ENCODE measurements at regions not wholly inside any gene's neighbourhood (a gene's known extent, or its start where the extent isn't known, plus 50 kb on each side); places are given as distances from the start of the nearest gene placed in this dataset.

GRCh38 chr16:73253922-73254480 lies 206.1 kb upstream of the ZFHX3 start:
- intact Hi-C loops (cut with DNase I): no loop called here
- DNase-seq (ENCODE audit: low spot score): no peak
- ATAC-seq: no peak

GRCh38 chr16:73252446-73252845 lies 204.5 kb upstream of the ZFHX3 start:
- intact Hi-C loops (cut with DNase I): no loop called here
- ATAC-seq (no peak), DNase-seq (ENCODE audit: low spot score) (no peak)

GRCh38 chr16:73251608-73252007 lies 203.7 kb upstream of the ZFHX3 start:
- intact Hi-C loops (cut with DNase I): no loop called here
- no peak for ATAC-seq

GRCh38 chr16:73248316-73248715 lies 200.4 kb upstream of the ZFHX3 start:
- DNase-seq (ENCODE audit: low spot score): no peak
- intact Hi-C loops (cut with DNase I): no loop called here
- ATAC-seq: no peak

More at GRCh38 chr16:73251608-73252007, 203.7 kb upstream of the ZFHX3 start:
- DNase-seq (ENCODE audit: low spot score): no peak

GRCh38 chr16:73240920-73241319 lies 193.0 kb upstream of the ZFHX3 start:
- intact Hi-C loops (cut with DNase I): no loop called here
- DNase-seq (ENCODE audit: low spot score): no peak
- ATAC-seq: no peak

- DNase-seq (ENCODE audit: low spot score) (no peak), ATAC-seq (no peak)
- intact Hi-C loops (cut with DNase I): no loop called here
Observed at GRCh38 chr16:73237601-73238000, 189.7 kb upstream of the ZFHX3 start.

GRCh38 chr16:73234496-73234895 lies 186.6 kb upstream of the ZFHX3 start:
- ATAC-seq: no peak
- no peak for DNase-seq (ENCODE audit: low spot score)
- intact Hi-C loops (cut with DNase I): no loop called here

- DNase-seq (ENCODE audit: low spot score): no peak
- ATAC-seq: no peak
- intact Hi-C loops (cut with DNase I): no loop called here
Observed at GRCh38 chr16:73233846-73234424, 186.0 kb upstream of the ZFHX3 start.

- intact Hi-C loops (cut with DNase I): no loop called here
- no peak for ATAC-seq
- no peak for DNase-seq (ENCODE audit: low spot score)
Observed at GRCh38 chr16:73233329-73233765, 185.4 kb upstream of the ZFHX3 start.

GRCh38 chr16:73232555-73233328 lies 184.8 kb upstream of the ZFHX3 start:
- intact Hi-C loops (cut with DNase I): no loop called here
- DNase-seq (ENCODE audit: low spot score) (no peak), ATAC-seq (peak; percentile 61)

- DNase-seq (ENCODE audit: low spot score) (no peak), ATAC-seq (no peak)
- intact Hi-C loops (cut with DNase I): no loop called here
Observed at GRCh38 chr16:73231944-73232554, 184.1 kb upstream of the ZFHX3 start.

- ATAC-seq: no peak
Observed at GRCh38 chr16:73231379-73231778, 183.5 kb upstream of the ZFHX3 start.

GRCh38 chr16:73230651-73231050 lies 182.7 kb upstream of the ZFHX3 start:
- no peak for ATAC-seq

More at GRCh38 chr16:73231379-73231778, 183.5 kb upstream of the ZFHX3 start:
- intact Hi-C loops (cut with DNase I): no loop called here
- no peak for DNase-seq (ENCODE audit: low spot score)

GRCh38 chr16:73228649-73229048 lies 180.7 kb upstream of the ZFHX3 start:
- intact Hi-C loops (cut with DNase I): no loop called here
- ATAC-seq (no peak), DNase-seq (ENCODE audit: low spot score) (no peak)

More at GRCh38 chr16:73230651-73231050, 182.7 kb upstream of the ZFHX3 start:
- no peak for DNase-seq (ENCODE audit: low spot score)
- intact Hi-C loops (cut with DNase I): no loop called here

GRCh38 chr16:73226675-73227074 lies 178.7 kb upstream of the ZFHX3 start:
- ATAC-seq (no peak), DNase-seq (ENCODE audit: low spot score) (no peak)
- intact Hi-C loops (cut with DNase I): no loop called here

GRCh38 chr16:73225983-73226382 lies 178.1 kb upstream of the ZFHX3 start:
- ATAC-seq: no peak
- intact Hi-C loops (cut with DNase I): no loop called here
- DNase-seq (ENCODE audit: low spot score): no peak

GRCh38 chr16:73220836-73221235 lies 172.9 kb upstream of the ZFHX3 start:
- DNase-seq (ENCODE audit: low spot score) (no peak), ATAC-seq (no peak)
- intact Hi-C loops (cut with DNase I): no loop called here

- DNase-seq (ENCODE audit: low spot score) (no peak), ATAC-seq (no peak)
- intact Hi-C loops (cut with DNase I): no loop called here
Observed at GRCh38 chr16:73219176-73219575, 171.2 kb upstream of the ZFHX3 start.

- no peak for DNase-seq (ENCODE audit: low spot score)
- intact Hi-C loops (cut with DNase I): no loop called here
- ATAC-seq: no peak
Observed at GRCh38 chr16:73217654-73218053, 169.7 kb upstream of the ZFHX3 start.

GRCh38 chr16:73216932-73217331 lies 169.0 kb upstream of the ZFHX3 start:
- intact Hi-C loops (cut with DNase I): no loop called here
- ATAC-seq: no peak

More at GRCh38 chr16:73216932-73217331, 169.0 kb upstream of the ZFHX3 start:
- no peak for DNase-seq (ENCODE audit: low spot score)
